HG02759 (cell line): ENCODE measurements at regions not wholly inside any gene's neighbourhood (a gene's known extent, or its start where the extent isn't known, plus 50 kb on each side); places are given as distances from the start of the nearest gene placed in this dataset.
"Not testable (repeated sequence)": the region's sequence is repeated elsewhere in the genome, so short reads cannot be mapped to it uniquely, and the experiment has no call there.

Source experiments
- ATAC-seq: cut with Tn5 transposase; IDR thresholded peaks from one replicate; pipeline ENCODE4 v1.9.1; 2021; ENCODE audit warnings: mild to moderate bottlenecking, moderate library complexity; ENCODE audit not compliant: unreplicated experiment

- not testable (repeated sequence) for ATAC-seq
Measured at GRCh38 chr3:35296944-35297343, 342.4 kb upstream of the ARPP21 start.

- ATAC-seq = no peak
Measured at GRCh38 chr3:35305406-35305805, 333.9 kb upstream of the ARPP21 start.

DNA sequence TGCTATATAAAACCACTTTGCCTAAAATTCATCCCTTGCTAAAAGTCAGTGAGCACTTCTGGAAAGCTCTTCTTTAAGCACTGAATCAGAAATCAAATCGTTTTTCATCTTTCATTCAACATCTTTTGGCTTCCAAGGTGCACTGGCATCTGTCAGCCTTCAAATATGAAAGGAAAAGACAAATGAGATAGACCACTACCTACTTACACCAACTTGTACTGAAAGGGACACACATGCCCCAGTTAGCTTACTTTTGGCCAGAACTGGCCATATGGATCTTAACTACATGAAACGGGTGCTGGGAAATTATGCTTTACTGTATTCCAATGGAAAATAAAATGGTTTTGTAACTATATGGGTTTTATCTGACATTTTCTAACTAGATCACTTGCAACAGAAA, 332.0 kb upstream of the ARPP21 start:
- no peak for ATAC-seq

DNA sequence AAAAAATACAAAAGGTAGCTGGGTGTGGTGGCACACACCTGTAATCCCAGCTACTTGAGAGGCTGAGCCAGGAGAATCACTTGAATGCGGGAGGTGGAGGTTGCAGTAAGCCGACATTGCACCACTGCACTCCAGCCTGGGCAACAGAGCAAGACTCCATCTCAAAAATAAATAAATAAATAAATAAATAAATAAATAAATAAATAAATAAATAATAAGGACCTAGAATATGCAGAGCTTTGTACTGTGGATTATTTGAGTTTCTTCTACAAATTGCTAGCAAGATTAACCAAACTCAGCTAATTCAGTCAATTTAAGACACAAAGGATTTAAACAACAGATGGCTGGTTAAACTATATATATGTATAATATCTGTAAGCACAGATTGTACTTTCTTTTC, 322.5 kb upstream of the ARPP21 start:
- ATAC-seq = not testable (repeated sequence)

- no peak for ATAC-seq
Measured at GRCh38 chr3:35320646-35321407, 318.5 kb upstream of the ARPP21 start.

DNA sequence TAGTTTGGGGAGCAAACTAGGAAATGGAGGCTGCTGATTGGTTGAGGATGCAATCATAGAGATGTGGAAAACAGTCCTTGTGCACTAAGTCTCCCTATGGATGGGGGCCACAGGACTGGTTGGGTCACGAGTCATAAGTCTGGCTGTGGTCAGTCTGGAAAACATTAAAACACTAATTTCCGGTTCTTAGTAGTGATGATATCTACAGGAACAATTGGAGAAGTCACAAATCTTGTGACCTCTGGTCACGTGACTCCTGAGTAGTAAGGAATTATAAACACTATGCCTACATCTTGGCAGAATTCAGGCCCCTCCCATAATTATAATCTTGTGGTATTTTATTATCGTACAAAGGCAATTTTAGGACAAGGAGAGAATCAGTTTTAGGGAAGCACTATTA, 317.3 kb upstream of the ARPP21 start:
- ATAC-seq = no peak

GRCh38 chr3:35335703-35336102, 303.6 kb upstream of the ARPP21 start:
- no peak for ATAC-seq

- ATAC-seq = no peak
Measured at GRCh38 chr3:35336601-35337000, 302.7 kb upstream of the ARPP21 start.

DNA sequence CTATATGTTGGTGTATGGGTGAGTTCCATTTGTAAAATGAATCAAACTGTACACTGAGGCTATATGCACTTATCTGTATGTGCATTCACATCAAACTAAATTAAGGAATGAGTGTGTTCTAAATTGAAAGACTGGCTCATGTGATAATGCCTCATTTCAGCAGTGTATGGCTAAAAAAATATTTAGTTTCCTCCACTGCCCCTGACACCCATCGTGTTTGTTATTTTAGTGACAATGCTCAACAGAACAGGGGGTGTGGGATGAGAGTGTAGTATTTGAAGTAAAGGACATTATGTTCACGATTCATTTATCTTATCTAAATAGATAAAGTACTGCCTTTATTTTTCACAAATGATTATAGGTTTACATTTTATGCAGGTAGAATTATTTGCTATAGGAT, 301.1 kb upstream of the ARPP21 start:
- no peak for ATAC-seq

DNA sequence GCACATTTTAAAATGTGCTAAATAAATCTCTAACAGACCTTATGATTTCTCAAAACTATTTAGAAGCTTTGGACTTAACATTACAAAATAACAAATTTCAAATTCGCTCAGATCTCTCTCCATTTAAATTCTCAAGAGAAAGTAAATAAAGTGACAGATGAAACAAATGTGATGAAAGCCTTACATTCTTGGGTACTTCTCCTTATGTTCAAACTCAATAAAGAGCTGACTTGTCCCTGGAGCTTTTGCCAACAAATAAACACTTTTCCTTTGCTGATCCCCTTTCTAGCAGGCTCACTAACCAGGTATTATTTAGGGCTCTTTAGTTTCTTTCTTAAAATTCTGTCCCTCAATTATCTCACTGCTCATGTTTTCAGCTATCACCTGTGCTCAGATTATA, 259.1 kb upstream of the ARPP21 start:
- ATAC-seq = no peak

- ATAC-seq = no peak
Measured at GRCh38 chr3:35383216-35383615, 256.1 kb upstream of the ARPP21 start.

DNA sequence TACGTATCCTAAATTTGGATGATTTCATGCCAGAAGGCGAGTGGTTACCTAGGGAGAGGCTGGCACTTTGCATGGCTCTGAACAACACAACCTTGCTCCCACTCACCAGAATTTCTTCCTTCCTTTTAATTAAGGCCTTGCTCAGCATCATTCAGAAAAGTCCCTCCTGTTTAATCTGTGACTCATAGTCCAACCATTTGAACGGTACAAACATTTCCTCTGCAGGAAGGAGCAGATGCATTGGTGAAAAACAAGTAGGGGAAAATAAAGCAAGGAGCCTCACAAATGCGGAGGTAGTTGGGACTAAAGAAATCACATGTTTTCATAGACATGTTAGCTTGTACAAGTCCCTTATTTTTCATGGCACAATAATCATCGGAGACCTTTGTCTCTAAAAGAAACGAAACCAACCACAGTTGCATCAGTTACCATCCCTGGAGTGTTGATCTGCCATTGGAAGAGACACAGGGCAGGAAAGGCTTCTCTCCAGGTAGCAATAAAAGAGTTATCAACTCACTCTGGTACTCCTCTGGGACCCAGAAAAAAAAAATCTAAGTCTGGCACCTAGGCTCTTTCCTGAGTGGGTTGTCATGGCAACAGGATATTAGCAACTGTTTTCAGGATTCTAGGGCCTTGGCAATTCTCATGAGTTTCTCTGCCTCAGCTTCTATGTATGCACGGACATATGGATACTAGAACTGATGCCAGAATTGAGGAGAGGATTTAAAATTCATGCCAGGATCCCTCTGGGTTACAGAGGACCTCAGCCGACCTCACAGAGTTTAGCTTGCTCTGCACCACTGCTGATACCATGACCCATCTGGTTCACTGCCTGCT, 255.4 kb upstream of the ARPP21 start:
- ATAC-seq = no peak

GRCh38 chr3:35385271-35385670, 254.1 kb upstream of the ARPP21 start:
- no peak for ATAC-seq

DNA sequence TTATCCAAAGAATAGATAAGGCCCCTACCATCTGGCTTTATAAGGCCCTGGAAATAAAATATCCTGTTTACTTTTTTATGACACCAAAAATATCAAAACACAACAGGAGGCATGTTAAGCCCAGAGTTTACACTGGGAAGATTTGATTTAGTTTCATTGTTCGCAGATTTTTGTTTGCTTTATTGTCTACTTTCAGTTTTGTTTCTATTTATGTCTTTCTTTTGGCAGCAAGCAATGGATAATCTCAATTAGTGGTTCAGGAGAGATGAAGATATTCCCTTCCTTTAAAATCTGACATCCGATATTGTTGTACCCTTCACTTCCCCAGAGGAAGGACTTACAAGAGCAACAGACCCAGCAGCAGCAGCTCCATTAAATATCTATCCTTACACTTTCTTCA, 249.4 kb upstream of the ARPP21 start:
- no peak for ATAC-seq

DNA sequence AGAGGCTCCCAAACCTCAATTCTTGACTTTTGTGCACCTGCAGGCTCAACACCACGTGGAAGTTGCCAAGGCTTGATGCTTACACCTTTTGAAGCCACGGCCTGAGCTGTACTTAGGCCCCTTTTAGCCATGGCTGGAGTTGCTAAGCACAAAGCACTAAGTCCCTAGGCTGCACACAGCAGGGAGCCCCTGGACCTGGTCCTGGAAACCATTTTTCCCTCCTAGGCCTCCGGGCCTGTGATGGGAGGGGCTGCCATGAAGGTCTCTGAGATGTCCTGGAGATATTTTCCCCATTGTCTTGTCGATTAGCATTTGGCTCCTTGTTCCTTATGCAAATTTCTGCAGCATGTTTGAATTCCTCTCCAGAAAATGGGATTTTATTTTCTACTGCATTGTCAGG, 247.1 kb upstream of the ARPP21 start:
- no peak for ATAC-seq

GRCh38 chr3:35393901-35394799, 245.2 kb upstream of the ARPP21 start:
- no peak for ATAC-seq

GRCh38 chr3:35394905-35395304, 244.4 kb upstream of the ARPP21 start:
- no peak for ATAC-seq

- no peak for ATAC-seq
Measured at GRCh38 chr3:35401671-35402070, 237.7 kb upstream of the ARPP21 start.

DNA sequence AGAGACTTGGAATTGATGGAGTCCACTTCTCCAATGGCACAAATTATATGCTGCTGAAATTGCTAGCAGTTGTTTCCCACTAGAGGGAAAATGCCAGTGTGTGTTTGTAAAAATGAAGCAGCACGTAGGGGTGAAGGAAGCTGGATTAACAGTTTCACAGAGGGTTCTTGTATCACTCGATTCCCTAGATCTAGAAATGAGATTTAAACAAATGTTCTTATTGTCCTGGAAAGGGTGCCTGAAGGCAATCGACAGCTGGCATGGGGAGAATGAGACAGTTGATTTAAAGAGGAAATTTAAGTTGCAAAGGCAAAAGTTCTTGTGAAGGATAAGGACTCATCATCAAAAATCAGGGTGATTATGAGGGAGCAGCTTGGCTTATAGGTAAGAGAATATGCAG, 234.8 kb upstream of the ARPP21 start:
- ATAC-seq = no peak

GRCh38 chr3:35408882-35409281, 230.4 kb upstream of the ARPP21 start:
- no peak for ATAC-seq

GRCh38 chr3:35409991-35410390, 229.3 kb upstream of the ARPP21 start:
- ATAC-seq = no peak
